Esophagus mucosa (tissue), 1 donor: ENCODE measurements at regions not wholly inside any gene's neighbourhood (a gene's known extent, or its start where the extent isn't known, plus 50 kb on each side); places are given as distances from the start of the nearest gene placed in this dataset.

Experiments
- ATAC-seq: fragments of 200-7000 bp; cut with Tn5 transposase; one replicate; pipeline ENCODE4 v1.9.1; 2020
- donor health status: DM: yes; HTN: yes; CAD: no.

GRCh38 chr12:91964501-91964900, 181.1 kb downstream of the BTG1 start:
- ATAC-seq = no peak

- ATAC-seq = no peak
These were observed 186.4 kb downstream of the BTG1 start for GRCh38 chr12:91959220-91959619.

GRCh38 chr12:91958816-91959215, 186.8 kb downstream of the BTG1 start:
- no peak for ATAC-seq

- ATAC-seq = no peak
These were observed 190.9 kb downstream of the BTG1 start for GRCh38 chr12:91954747-91955146.

- no peak for ATAC-seq
These were observed 191.3 kb downstream of the BTG1 start for GRCh38 chr12:91954326-91954725.

- no peak for ATAC-seq
These were observed 192.7 kb downstream of the BTG1 start for GRCh38 chr12:91952916-91953315.

- no peak for ATAC-seq
These were observed 194.1 kb downstream of the BTG1 start for GRCh38 chr12:91951571-91951970.

- no peak for ATAC-seq
These were observed 197.1 kb downstream of the BTG1 start for GRCh38 chr12:91948504-91948903.

- no peak for ATAC-seq
These were observed 198.2 kb downstream of the BTG1 start for GRCh38 chr12:91947459-91947858.

GRCh38 chr12:91944637-91945036, 201.0 kb downstream of the BTG1 start:
- ATAC-seq = no peak

GRCh38 chr12:91940826-91941570, 204.6 kb downstream of the BTG1 start:
- ATAC-seq = no peak

GRCh38 chr12:91940322-91940721, 205.3 kb downstream of the BTG1 start:
- no peak for ATAC-seq

- peak; percentile 17 for ATAC-seq
These were observed 207.9 kb downstream of the BTG1 start for GRCh38 chr12:91937706-91938105.

- ATAC-seq = peak; percentile 69
These were observed 208.6 kb downstream of the BTG1 start for GRCh38 chr12:91937009-91937408.

- ATAC-seq = no peak
These were observed 210.3 kb downstream of the BTG1 start for GRCh38 chr12:91935296-91935695.

GRCh38 chr12:91931111-91931510, 214.5 kb downstream of the BTG1 start:
- ATAC-seq = peak; percentile 97

GRCh38 chr12:91928501-91928900, 217.1 kb downstream of the BTG1 start:
- no peak for ATAC-seq

GRCh38 chr12:91926848-91927247, 218.8 kb downstream of the BTG1 start:
- ATAC-seq = peak; percentile 80

GRCh38 chr12:91924827-91925226, 220.8 kb downstream of the BTG1 start:
- no peak for ATAC-seq

- ATAC-seq = no peak
These were observed 221.8 kb downstream of the BTG1 start for GRCh38 chr12:91923864-91924263.

GRCh38 chr12:91922674-91923073, 223.0 kb downstream of the BTG1 start:
- ATAC-seq = no peak

- ATAC-seq = no peak
These were observed 223.5 kb downstream of the BTG1 start for GRCh38 chr12:91922139-91922538.

GRCh38 chr12:91921555-91921954, 224.1 kb downstream of the BTG1 start:
- no peak for ATAC-seq

- ATAC-seq = no peak
These were observed 224.9 kb downstream of the BTG1 start for GRCh38 chr12:91920741-91921140.

GRCh38 chr12:91920276-91920675, 225.4 kb downstream of the BTG1 start:
- ATAC-seq = peak; percentile 70
